ENCODE measurements at regions not wholly inside any gene's neighbourhood (a gene's known extent, or its start where the extent isn't known, plus 50 kb on each side); places are given as distances from the start of the nearest gene placed in this dataset.

- TF ChIP-seq CTCF (conservative IDR thresholded peaks at IDR 0.05) (no peak), ZFX (IDR thresholded peaks at IDR 0.05) (no peak)
Measured at GRCh38 chr2:11019614-11020013, 107.9 kb downstream of the KCNF1 start.

All from C4-2B (cell line).